ENCODE measurements at regions not wholly inside any gene's neighbourhood (a gene's known extent, or its start where the extent isn't known, plus 50 kb on each side); places are given as distances from the start of the nearest gene placed in this dataset.
"Not testable (repeated sequence)": the region's sequence is repeated elsewhere in the genome, so short reads cannot be mapped to it uniquely, and the experiment has no call there.

DNA sequence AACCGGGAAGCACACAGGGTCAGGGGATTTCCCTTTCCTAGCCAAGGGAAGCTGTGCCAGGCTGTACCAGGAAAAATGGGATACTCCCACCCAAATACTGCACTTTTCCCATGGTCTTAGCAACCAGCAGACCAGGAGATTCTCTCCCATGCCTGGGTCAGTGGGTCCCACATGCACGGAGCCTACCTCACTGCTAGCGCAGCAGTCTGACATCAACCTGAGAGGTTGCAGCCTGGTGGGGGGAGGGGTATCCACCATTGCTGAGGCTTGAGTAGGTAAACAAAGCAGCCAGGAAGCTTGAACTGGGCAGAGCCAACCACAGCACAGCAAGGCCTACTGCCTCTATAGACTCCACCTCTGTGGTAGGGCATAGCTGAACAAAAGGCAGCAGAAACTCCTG is 85.5 kb upstream of the LRRC4C start:
- TF ChIP-seq, protein P1, sequence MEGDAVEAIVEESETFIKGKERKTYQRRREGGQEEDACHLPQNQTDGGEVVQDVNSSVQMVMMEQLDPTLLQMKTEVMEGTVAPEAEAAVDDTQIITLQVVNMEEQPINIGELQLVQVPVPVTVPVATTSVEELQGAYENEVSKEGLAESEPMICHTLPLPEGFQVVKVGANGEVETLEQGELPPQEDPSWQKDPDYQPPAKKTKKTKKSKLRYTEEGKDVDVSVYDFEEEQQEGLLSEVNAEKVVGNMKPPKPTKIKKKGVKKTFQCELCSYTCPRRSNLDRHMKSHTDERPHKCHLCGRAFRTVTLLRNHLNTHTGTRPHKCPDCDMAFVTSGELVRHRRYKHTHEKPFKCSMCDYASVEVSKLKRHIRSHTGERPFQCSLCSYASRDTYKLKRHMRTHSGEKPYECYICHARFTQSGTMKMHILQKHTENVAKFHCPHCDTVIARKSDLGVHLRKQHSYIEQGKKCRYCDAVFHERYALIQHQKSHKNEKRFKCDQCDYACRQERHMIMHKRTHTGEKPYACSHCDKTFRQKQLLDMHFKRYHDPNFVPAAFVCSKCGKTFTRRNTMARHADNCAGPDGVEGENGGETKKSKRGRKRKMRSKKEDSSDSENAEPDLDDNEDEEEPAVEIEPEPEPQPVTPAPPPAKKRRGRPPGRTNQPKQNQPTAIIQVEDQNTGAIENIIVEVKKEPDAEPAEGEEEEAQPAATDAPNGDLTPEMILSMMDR (conservative IDR thresholded peaks at IDR 0.05 in 1 of 2, IDR thresholded peaks at IDR 0.05 in 1 of 2; ENCODE audit: extremely low read depth in 1 of 2, insufficient read depth in 1 of 2, low read depth in 1 of 2, low read length in 2 of 2) = not testable (repeated sequence)
- TF ChIP-seq EZH2 (IDR thresholded peaks at IDR 0.05; ENCODE audit: borderline replicate concordance, low read length) = not testable (repeated sequence)
